ENCODE measurements at regions not wholly inside any gene's neighbourhood (a gene's known extent, or its start where the extent isn't known, plus 50 kb on each side); places are given as distances from the start of the nearest gene placed in this dataset.
"Not testable (repeated sequence)": the region's sequence is repeated elsewhere in the genome, so short reads cannot be mapped to it uniquely, and the experiment has no call there.

DNA sequence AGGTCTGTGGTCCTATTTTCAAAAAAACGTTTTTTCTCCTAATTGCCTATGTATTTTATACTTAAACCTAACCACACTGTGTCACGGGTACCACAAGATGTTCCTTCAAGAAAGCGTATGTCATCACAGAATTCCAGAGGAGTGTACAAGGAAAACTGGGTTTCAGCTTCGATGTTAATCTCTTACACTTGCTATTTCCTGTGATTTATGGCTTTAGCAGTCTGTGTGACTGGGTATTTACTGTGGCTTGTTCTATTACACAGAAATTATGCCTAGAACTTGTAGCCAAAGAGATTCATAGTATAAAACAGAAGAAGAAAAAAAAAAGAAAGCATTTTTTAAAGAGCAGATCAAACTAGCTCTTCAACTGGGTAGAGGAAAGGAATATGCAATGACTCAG is 371.1 kb upstream of the FOLH1 start:
- H3K9me3 Mint-ChIP-seq (ENCODE audit: unreplicated experiment); POLR2A ChIA-PET; BruUV-seq (replicated peaks); H3K36me3 ChIP-seq (ENCODE audit: control insufficient read depth, insufficient read depth, low read length); H3K27ac Mint-ChIP-seq (ENCODE audit: unreplicated experiment); DNase-seq; H3K36me3 Mint-ChIP-seq (ENCODE audit: insufficient read depth, unreplicated experiment); H3K27me3 Mint-ChIP-seq (ENCODE audit: insufficient read depth, unreplicated experiment); H3K4me1 ChIP-seq; H3K27me3 ChIP-seq (replicated peaks; ENCODE audit: control insufficient read depth, insufficient read depth, low read length); H3K9me3 ChIP-seq; intact Hi-C loops (cut with micrococcal nuclease; ENCODE audit: unreplicated experiment); CTCF ChIA-PET; H3K4me1 Mint-ChIP-seq (ENCODE audit: low read depth, unreplicated experiment); H3K4me3 Mint-ChIP-seq (ENCODE audit: unreplicated experiment); H3K4me3 ChIP-seq (ENCODE audit: low read depth, low read length): not testable (repeated sequence)

DNA sequence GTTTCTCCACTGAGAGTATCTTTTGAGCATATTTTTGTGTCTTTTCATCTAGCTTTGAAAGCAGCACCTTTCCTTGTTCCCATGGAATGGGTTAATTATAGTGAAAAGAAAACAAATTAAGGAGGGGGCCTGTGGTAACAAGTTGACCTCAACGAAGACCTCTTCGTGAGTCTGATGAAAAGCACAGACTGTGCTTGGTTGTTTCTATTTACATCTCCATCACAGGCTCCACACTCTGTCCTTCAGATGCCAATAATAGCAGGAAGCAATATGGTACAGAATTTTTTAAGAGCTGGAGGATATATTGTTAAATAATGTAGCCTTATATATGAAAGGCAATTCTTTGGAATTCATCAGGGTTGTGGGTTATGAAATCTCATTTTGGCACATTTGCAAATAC is 366.7 kb upstream of the OR4C13 start:
- H3K4me1 ChIP-seq; H3K4me3 ChIP-seq (ENCODE audit: low read depth, low read length); CTCF ChIA-PET; H3K36me3 Mint-ChIP-seq (ENCODE audit: insufficient read depth, unreplicated experiment); H3K36me3 ChIP-seq (ENCODE audit: control insufficient read depth, insufficient read depth, low read length); H3K27me3 Mint-ChIP-seq (ENCODE audit: insufficient read depth, unreplicated experiment); H3K4me3 Mint-ChIP-seq (ENCODE audit: unreplicated experiment); DNase-seq; H3K27ac Mint-ChIP-seq (ENCODE audit: unreplicated experiment); H3K9me3 Mint-ChIP-seq (ENCODE audit: unreplicated experiment); POLR2A ChIA-PET; H3K9me3 ChIP-seq; intact Hi-C loops (cut with micrococcal nuclease; ENCODE audit: unreplicated experiment); H3K4me1 Mint-ChIP-seq (ENCODE audit: low read depth, unreplicated experiment); H3K27me3 ChIP-seq (replicated peaks; ENCODE audit: control insufficient read depth, insufficient read depth, low read length); BruUV-seq (replicated peaks): not testable (repeated sequence)

DNA sequence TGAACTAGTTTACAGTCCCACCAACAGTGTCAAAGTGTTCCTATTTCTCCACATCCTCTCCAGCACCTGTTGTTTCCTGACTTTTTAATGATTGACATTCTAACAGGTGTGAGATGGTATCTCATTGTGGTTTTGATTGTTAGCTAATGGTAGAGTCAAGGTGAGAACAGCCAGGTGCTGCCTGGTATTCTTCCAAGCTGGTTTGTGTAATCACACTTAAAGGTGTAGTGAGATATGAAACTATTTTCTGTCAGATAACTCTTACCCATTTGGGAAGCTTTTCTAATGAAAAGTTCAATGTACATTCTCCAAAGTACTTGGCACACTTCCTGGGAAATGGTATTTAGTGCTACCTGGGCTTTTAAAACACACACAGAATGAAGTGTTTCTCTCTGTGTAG is 343.3 kb upstream of the OR4C13 start:
- H3K9me3 Mint-ChIP-seq (ENCODE audit: unreplicated experiment); H3K27me3 ChIP-seq (replicated peaks; ENCODE audit: control insufficient read depth, insufficient read depth, low read length); H3K4me3 ChIP-seq (ENCODE audit: low read depth, low read length); CTCF ChIA-PET; DNase-seq; H3K4me1 ChIP-seq; H3K27me3 Mint-ChIP-seq (ENCODE audit: insufficient read depth, unreplicated experiment); H3K36me3 ChIP-seq (ENCODE audit: control insufficient read depth, insufficient read depth, low read length); H3K36me3 Mint-ChIP-seq (ENCODE audit: insufficient read depth, unreplicated experiment); BruUV-seq (replicated peaks); H3K9me3 ChIP-seq; H3K27ac Mint-ChIP-seq (ENCODE audit: unreplicated experiment); intact Hi-C loops (cut with micrococcal nuclease; ENCODE audit: unreplicated experiment); H3K4me3 Mint-ChIP-seq (ENCODE audit: unreplicated experiment); H3K4me1 Mint-ChIP-seq (ENCODE audit: low read depth, unreplicated experiment); POLR2A ChIA-PET: not testable (repeated sequence)

DNA sequence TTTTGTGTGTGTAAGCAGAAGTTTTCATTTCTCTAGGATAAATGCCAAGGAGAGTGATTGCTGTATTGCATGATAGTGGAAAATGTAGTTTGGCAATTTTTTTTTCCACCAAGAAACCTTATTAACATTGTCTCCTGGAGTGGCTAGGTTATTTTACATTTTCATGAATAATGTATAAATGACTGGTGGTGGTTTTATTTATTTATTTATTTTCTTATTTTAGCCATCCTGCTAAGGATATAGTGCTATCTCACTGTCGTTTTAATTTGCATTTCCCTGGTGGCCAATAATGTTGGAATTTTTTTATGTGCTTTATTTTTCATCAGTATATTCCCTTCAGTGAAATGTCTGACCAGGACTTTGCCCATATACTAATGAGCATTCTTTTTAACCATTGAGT is 328.3 kb upstream of the OR4C13 start:
- H3K4me1 ChIP-seq; H3K9me3 ChIP-seq; H3K4me3 Mint-ChIP-seq (ENCODE audit: unreplicated experiment); H3K36me3 ChIP-seq (ENCODE audit: control insufficient read depth, insufficient read depth, low read length); H3K4me3 ChIP-seq (ENCODE audit: low read depth, low read length); DNase-seq; H3K36me3 Mint-ChIP-seq (ENCODE audit: insufficient read depth, unreplicated experiment); BruUV-seq (replicated peaks); intact Hi-C loops (cut with micrococcal nuclease; ENCODE audit: unreplicated experiment); POLR2A ChIA-PET; H3K27me3 ChIP-seq (replicated peaks; ENCODE audit: control insufficient read depth, insufficient read depth, low read length); CTCF ChIA-PET; H3K27me3 Mint-ChIP-seq (ENCODE audit: insufficient read depth, unreplicated experiment); H3K27ac Mint-ChIP-seq (ENCODE audit: unreplicated experiment); H3K4me1 Mint-ChIP-seq (ENCODE audit: low read depth, unreplicated experiment); H3K9me3 Mint-ChIP-seq (ENCODE audit: unreplicated experiment): not testable (repeated sequence)

DNA sequence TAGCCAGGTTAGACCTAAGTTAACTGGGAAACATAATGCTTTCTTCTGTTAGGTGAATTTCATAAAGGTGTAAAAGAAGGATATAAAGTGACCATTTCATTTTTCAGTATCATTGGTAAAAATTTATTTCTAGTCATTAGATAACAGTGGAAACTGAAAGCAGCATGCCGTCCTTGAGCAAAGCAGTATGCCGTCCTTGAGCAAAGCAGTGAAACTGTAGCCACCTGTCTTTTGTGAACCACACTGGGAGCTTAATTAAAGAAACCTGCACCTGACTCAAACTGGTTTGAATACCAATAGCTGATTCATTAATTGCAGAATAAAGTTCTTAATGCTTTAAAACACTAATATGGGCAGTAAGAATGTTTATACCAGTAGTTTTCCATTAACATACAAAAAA is 281.5 kb upstream of the OR4C13 start:
- H3K4me1 Mint-ChIP-seq (ENCODE audit: low read depth, unreplicated experiment); intact Hi-C loops (cut with micrococcal nuclease; ENCODE audit: unreplicated experiment); H3K9me3 Mint-ChIP-seq (ENCODE audit: unreplicated experiment); H3K4me1 ChIP-seq; CTCF ChIA-PET; H3K4me3 Mint-ChIP-seq (ENCODE audit: unreplicated experiment); DNase-seq; H3K36me3 Mint-ChIP-seq (ENCODE audit: insufficient read depth, unreplicated experiment); POLR2A ChIA-PET; H3K27me3 Mint-ChIP-seq (ENCODE audit: insufficient read depth, unreplicated experiment); H3K4me3 ChIP-seq (ENCODE audit: low read depth, low read length); H3K9me3 ChIP-seq; H3K27ac Mint-ChIP-seq (ENCODE audit: unreplicated experiment); H3K27me3 ChIP-seq (replicated peaks; ENCODE audit: control insufficient read depth, insufficient read depth, low read length); H3K36me3 ChIP-seq (ENCODE audit: control insufficient read depth, insufficient read depth, low read length); BruUV-seq (replicated peaks): not testable (repeated sequence)

DNA sequence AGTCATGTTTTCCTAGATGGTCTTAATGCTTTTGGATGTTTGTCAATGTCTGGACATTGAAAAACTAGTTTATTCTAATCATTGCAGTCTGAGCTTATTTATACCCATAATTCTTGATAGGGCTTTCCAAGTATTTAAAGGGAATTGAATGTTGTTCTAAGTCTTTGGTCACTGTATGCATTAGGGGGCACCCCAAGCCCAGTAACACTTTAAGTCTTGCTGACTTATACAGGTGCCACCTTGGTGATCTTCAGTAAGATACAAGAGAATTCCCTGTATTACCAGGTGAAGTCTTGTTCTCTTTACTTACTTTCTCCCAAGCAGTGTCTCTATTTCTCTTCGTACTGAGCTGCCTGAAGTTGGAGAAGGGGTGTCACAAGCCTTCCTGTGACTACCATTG is 250.1 kb upstream of the OR4C13 start:
- H3K9me3 Mint-ChIP-seq (ENCODE audit: unreplicated experiment); H3K36me3 ChIP-seq (ENCODE audit: control insufficient read depth, insufficient read depth, low read length); H3K27me3 Mint-ChIP-seq (ENCODE audit: insufficient read depth, unreplicated experiment); H3K27me3 ChIP-seq (replicated peaks; ENCODE audit: control insufficient read depth, insufficient read depth, low read length); POLR2A ChIA-PET; DNase-seq; H3K4me3 ChIP-seq (ENCODE audit: low read depth, low read length); H3K4me1 ChIP-seq; intact Hi-C loops (cut with micrococcal nuclease; ENCODE audit: unreplicated experiment); H3K4me1 Mint-ChIP-seq (ENCODE audit: low read depth, unreplicated experiment); H3K9me3 ChIP-seq; H3K4me3 Mint-ChIP-seq (ENCODE audit: unreplicated experiment); BruUV-seq (replicated peaks); CTCF ChIA-PET; H3K27ac Mint-ChIP-seq (ENCODE audit: unreplicated experiment); H3K36me3 Mint-ChIP-seq (ENCODE audit: insufficient read depth, unreplicated experiment): not testable (repeated sequence)

DNA sequence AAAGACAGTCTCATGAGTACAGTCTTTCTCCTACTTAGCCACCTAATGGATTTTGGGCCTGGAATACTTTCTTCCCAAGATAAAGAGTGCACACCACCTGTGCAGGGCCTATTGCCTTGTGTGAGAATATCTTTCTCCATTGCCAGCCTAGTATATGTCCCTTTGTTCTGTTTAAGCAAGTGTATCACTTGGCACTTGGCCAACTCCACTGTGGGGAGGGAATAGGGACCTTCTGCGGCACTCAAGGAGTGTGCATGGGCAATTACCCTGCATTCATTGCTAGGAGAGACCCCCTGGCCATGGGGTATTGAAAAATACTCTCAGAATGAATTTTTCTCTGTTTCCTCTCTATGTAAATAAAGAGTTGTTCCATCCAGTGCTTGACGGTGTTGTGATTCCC is 201.7 kb upstream of the OR4C13 start:
- H3K4me3 Mint-ChIP-seq (ENCODE audit: unreplicated experiment); CTCF ChIA-PET; H3K4me1 Mint-ChIP-seq (ENCODE audit: low read depth, unreplicated experiment); H3K36me3 Mint-ChIP-seq (ENCODE audit: insufficient read depth, unreplicated experiment); POLR2A ChIA-PET; H3K27ac Mint-ChIP-seq (ENCODE audit: unreplicated experiment); intact Hi-C loops (cut with micrococcal nuclease; ENCODE audit: unreplicated experiment); H3K27me3 Mint-ChIP-seq (ENCODE audit: insufficient read depth, unreplicated experiment); H3K4me3 ChIP-seq (ENCODE audit: low read depth, low read length); BruUV-seq (replicated peaks); H3K36me3 ChIP-seq (ENCODE audit: control insufficient read depth, insufficient read depth, low read length); H3K9me3 ChIP-seq; DNase-seq; H3K4me1 ChIP-seq; H3K27me3 ChIP-seq (replicated peaks; ENCODE audit: control insufficient read depth, insufficient read depth, low read length): not testable (repeated sequence)
- peaks cover 30% of the 10 kb centered on the region for H3K9me3 Mint-ChIP-seq (ENCODE audit: unreplicated experiment)
